ENCODE measurements at regions not wholly inside any gene's neighbourhood (a gene's known extent, or its start where the extent isn't known, plus 50 kb on each side); places are given as distances from the start of the nearest gene placed in this dataset.

- no peak for DNase-seq (ENCODE audit: extremely low read depth, low read depth)
- TF ChIP-seq CTCF (IDR thresholded peaks at IDR 0.05; ENCODE audit: low read depth, low read length) = no peak
These were observed 837.3 kb downstream of the PCDH7 start for GRCh38 chr4:31557437-31557836.

DNA sequence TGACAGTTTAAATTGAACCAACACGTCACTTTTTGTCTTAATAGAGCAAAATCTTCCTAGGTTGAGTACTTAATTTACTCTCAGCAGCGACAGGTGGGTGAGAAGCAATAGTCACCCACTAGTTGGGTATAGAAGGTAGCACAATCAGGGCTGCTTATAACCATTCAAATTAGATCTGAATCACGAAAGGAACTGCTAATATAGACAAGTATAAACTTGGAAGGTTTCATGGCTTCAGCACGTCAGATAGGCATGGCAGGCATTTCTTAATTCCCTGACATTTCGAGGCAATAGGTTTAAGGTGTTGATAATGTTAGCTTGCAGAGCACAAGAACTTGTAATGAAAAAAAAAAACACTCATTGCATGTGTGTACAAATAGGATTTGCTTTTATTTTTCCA, 853.4 kb downstream of the PCDH7 start:
- no peak for DNase-seq (ENCODE audit: extremely low read depth, low read depth)
- no peak for TF ChIP-seq CTCF (IDR thresholded peaks at IDR 0.05; ENCODE audit: low read depth, low read length)

GRCh38 chr4:31575504-31575903, 855.3 kb downstream of the PCDH7 start:
- no peak for DNase-seq (ENCODE audit: extremely low read depth, low read depth)
- no peak for TF ChIP-seq CTCF (IDR thresholded peaks at IDR 0.05; ENCODE audit: low read depth, low read length)

DNA sequence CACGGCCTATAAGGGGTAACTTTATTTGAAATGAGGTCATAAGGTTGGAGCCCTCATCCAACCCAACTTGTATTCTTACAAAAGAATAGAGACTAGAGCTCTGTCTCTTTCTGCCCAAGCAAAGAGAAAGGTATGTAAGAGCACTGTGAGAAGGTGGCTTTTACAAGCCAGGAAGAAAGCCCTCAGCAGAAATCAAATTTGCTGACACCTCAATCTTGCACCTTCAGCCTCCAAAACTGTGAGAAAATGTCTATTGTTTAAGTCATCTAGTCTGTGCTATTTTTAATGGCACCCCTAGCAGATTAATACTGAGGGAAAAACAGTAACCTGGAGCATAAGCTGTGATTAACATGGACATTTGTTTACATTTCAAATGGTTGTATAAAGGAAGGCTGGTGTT, 860.7 kb downstream of the PCDH7 start:
- no peak for TF ChIP-seq CTCF (IDR thresholded peaks at IDR 0.05; ENCODE audit: low read depth, low read length)
- DNase-seq (ENCODE audit: extremely low read depth, low read depth) = no peak

DNA sequence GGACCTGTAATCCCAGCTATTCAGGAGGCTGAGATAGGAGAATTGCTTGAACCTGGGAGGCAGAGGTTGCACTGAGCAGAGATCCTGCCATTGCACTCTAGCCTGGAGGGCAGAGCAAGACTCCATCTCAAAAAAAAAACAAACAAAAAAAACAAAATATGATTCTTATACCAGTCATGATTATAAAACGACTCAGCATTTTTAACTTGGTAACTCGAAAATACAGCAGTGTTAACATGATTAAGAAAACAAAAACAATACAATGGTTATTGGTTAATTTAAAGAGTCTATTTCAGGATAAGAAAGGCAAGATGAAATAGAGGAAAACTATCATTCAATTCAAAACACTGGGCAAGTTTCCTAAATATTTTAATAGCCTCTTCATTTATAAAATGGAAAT, 865.3 kb downstream of the PCDH7 start:
- no peak for DNase-seq (ENCODE audit: extremely low read depth, low read depth)

GRCh38 chr4:31592293-31592692, 872.1 kb downstream of the PCDH7 start:
- DNase-seq (ENCODE audit: extremely low read depth, low read depth) = no peak
- TF ChIP-seq CTCF (IDR thresholded peaks at IDR 0.05; ENCODE audit: low read depth, low read length) = no peak

More for the DNA sequence above, 865.3 kb downstream of the PCDH7 start:
- TF ChIP-seq CTCF (IDR thresholded peaks at IDR 0.05; ENCODE audit: low read depth, low read length) = no peak

DNA sequence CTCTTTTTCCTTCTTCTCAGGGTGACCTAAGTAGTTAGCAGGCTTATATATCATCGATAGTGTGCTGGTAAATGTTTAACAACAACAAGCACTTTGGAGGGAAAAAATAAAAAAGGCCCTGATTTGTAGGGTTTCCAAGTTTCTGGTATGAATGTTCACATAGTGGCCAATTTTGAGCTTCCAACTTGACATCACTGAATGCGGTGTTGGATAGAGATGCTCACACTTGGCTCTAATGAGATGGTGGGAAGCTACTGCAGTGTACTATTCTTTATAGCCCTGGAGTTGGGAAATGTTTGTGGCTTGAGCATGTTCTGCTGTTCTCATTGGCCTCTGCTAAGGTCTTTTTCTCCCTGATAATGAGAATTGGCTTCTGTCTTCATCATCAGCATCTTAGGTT, 875.3 kb downstream of the PCDH7 start:
- TF ChIP-seq CTCF (IDR thresholded peaks at IDR 0.05; ENCODE audit: low read depth, low read length) = no peak
- no peak for DNase-seq (ENCODE audit: extremely low read depth, low read depth)
